ENCODE measurements at regions not wholly inside any gene's neighbourhood (a gene's known extent, or its start where the extent isn't known, plus 50 kb on each side); places are given as distances from the start of the nearest gene placed in this dataset.

- no peaks in the 10 kb centered on the region; the same call in 1 of the 2 replicates for H3K27me3 Mint-ChIP-seq (ENCODE audit: low read depth)
- TF ChIP-seq FOXP4 (CRISPR knock-in tag; IDR thresholded peaks at IDR 0.05) (no peak), JAZF1 (CRISPR knock-in tag; IDR thresholded peaks at IDR 0.05) (no peak), ZNF232 (CRISPR knock-in tag; IDR thresholded peaks at IDR 0.05) (no peak), RORB (CRISPR knock-in tag; IDR thresholded peaks at IDR 0.05) (no peak), PRDM15 (CRISPR knock-in tag; IDR thresholded peaks at IDR 0.05) (no peak), ZNF671 (CRISPR knock-in tag; IDR thresholded peaks at IDR 0.05) (no peak), TCF7 (CRISPR knock-in tag; IDR thresholded peaks at IDR 0.05; ENCODE audit: low read depth) (no peak), ETV6 (CRISPR knock-in tag; IDR thresholded peaks at IDR 0.05) (no peak), PRRX2 (CRISPR knock-in tag; IDR thresholded peaks at IDR 0.05) (no peak), ZBTB21 (CRISPR knock-in tag; IDR thresholded peaks at IDR 0.05; ENCODE audit: borderline replicate concordance) (no peak), MXD4 (CRISPR knock-in tag; IDR thresholded peaks at IDR 0.05; ENCODE audit: borderline replicate concordance) (no peak), ZNF532 (CRISPR knock-in tag; IDR thresholded peaks at IDR 0.05; ENCODE audit: borderline replicate concordance) (no peak), FOXJ3 (CRISPR knock-in tag; IDR thresholded peaks at IDR 0.05; ENCODE audit: borderline replicate concordance) (no peak), E2F4 (CRISPR knock-in tag; IDR thresholded peaks at IDR 0.05; ENCODE audit: borderline replicate concordance, low read depth) (no peak)
- DNase-seq (ENCODE audit: low spot score): no peak
- ChIA-PET POLR2A (no interaction called here), CTCF (no interaction called here)
- H3K27ac Mint-ChIP-seq: no peak overlapping the region
- no peak overlapping the region for H3K4me3 Mint-ChIP-seq
- H3K36me3 Mint-ChIP-seq: no peaks in the 10 kb centered on the region; the same call in 1 of the 2 replicates
- H3K9me3 Mint-ChIP-seq: no peaks in the 10 kb centered on the region
- peaks cover 26% of the 10 kb centered on the region for H3K4me1 Mint-ChIP-seq
- no peak for ATAC-seq
Measured at GRCh38 chr7:49279891-49280290, 355.5 kb downstream of the CDC14C start.

- H3K27ac Mint-ChIP-seq: no peak overlapping the region
- ATAC-seq (no peak), DNase-seq (ENCODE audit: low spot score) (no peak)
- no peak overlapping the region for H3K4me3 Mint-ChIP-seq
- H3K9me3 Mint-ChIP-seq: peaks cover 14% of the 10 kb centered on the region
- no peaks in the 10 kb centered on the region; the same call in 1 of the 2 replicates for H3K27me3 Mint-ChIP-seq (ENCODE audit: low read depth)
- POLR2A ChIA-PET: no interaction called here
- H3K36me3 Mint-ChIP-seq: 0 out of 2 replicates have a peak, but pooled peaks cover 4% of the 10 kb centered on the region
- CTCF ChIA-PET: no interaction called here
- H3K4me1 Mint-ChIP-seq: peaks cover 21% of the 10 kb centered on the region
- TF ChIP-seq JAZF1 (CRISPR knock-in tag; IDR thresholded peaks at IDR 0.05) (no peak), CBFB (CRISPR knock-in tag; IDR thresholded peaks at IDR 0.05; ENCODE audit: low read depth) (no peak), AR (CRISPR knock-in tag; IDR thresholded peaks at IDR 0.05) (no peak), ZNF121 (CRISPR knock-in tag; IDR thresholded peaks at IDR 0.05) (no peak), TEAD1 (CRISPR knock-in tag; IDR thresholded peaks at IDR 0.05) (no peak), ZNF263 (CRISPR knock-in tag; IDR thresholded peaks at IDR 0.05; ENCODE audit: low read depth) (no peak), ZNF416 (CRISPR knock-in tag; IDR thresholded peaks at IDR 0.05) (no peak), ZNF232 (CRISPR knock-in tag; IDR thresholded peaks at IDR 0.05) (no peak), HMGA2 (CRISPR knock-in tag; IDR thresholded peaks at IDR 0.05) (no peak)
Measured at GRCh38 chr7:49287653-49288052, 363.3 kb downstream of the CDC14C start.
